H1 (cell line): ENCODE measurements at regions not wholly inside any gene's neighbourhood (a gene's known extent, or its start where the extent isn't known, plus 50 kb on each side); places are given as distances from the start of the nearest gene placed in this dataset.

ENCODE experiments used
- CTCF ChIA-PET: fragments of 300-600 bp; sonication (Branson Sonifier 250); formaldehyde crosslinking; loops from one replicate; lab custom pipeline; 2021; ENCODE audit not compliant: partially characterized antibody; lab: Charles Lee
- POLR2A ChIA-PET: fragments of 300-600 bp; sonication (Branson Sonifier 250); formaldehyde crosslinking; loops from one replicate; lab custom pipeline; 2021; ENCODE audit warnings: inconsistent platforms; ENCODE audit not compliant: partially characterized antibody; lab: Charles Lee
- DNase-seq, 2 experiments: peaks; one replicate each; pipeline versions ENCODE4 v3.0.0 to v3.0.0-alpha.2; 2010 to 2022; ENCODE audit warnings: low spot score in 2 of 2, low read depth in 1 of 2, mixed read lengths in 1 of 2
- FAIRE-seq: peaks from 2 replicates; lab custom pipeline; 2011; peaks lifted over from hg19 to GRCh38; lab: Jason Lieb, UNC
- H2AFZ ChIP-seq: 2 replicates; pipeline ENCODE4 v1.8.1; 2012; ENCODE audit warnings: low read length, inconsistent platforms
- H2AK5ac ChIP-seq: 2 replicates; pipeline ENCODE4 v1.6.1; 2013; ENCODE audit warnings: low read depth, low read length
- H2BK120ac ChIP-seq: replicated peaks from 2 replicates; pipeline ENCODE3; 2013; ENCODE audit warnings: low read depth, low read length, inconsistent platforms
- H2BK12ac ChIP-seq: 2 replicates; pipeline ENCODE4 v1.6.1; 2013; ENCODE audit warnings: low read depth, low read length
- H2BK15ac ChIP-seq: 2 replicates; pipeline ENCODE4 v1.6.1; 2013; ENCODE audit warnings: low read length
- H2BK20ac ChIP-seq: 2 replicates; pipeline ENCODE4 v1.6.1; 2013; ENCODE audit warnings: low read length
- H2BK5ac ChIP-seq: 2 replicates; pipeline ENCODE4 v1.6.1; 2013; ENCODE audit warnings: low read depth, low read length
- H3K14ac ChIP-seq: 2 replicates; pipeline ENCODE4 v1.6.1; 2013; ENCODE audit warnings: inconsistent platforms; ENCODE audit not compliant: insufficient read length
- H3K18ac ChIP-seq: 2 replicates; pipeline ENCODE4 v1.6.1; 2013; ENCODE audit warnings: low read length; ENCODE audit errors: extremely low read depth
- H3K23ac ChIP-seq: 2 replicates; pipeline ENCODE4 v1.6.1; 2013; ENCODE audit warnings: inconsistent platforms; ENCODE audit not compliant: insufficient read length
- H3K23me2 ChIP-seq: 2 replicates; pipeline ENCODE4 v1.6.1; 2013; ENCODE audit warnings: low read depth, low read length
- H3K27ac ChIP-seq: 2 replicates; pipeline ENCODE4 v1.6.1; 2011; ENCODE audit warnings: low read depth, low read length, inconsistent platforms
- H3K27me3 ChIP-seq, 4 experiments: replicated peaks in 1 of 4; 1 replicate in 1 of 4; 2 replicates in 3 of 4; pipeline versions ENCODE4 v1.6.1 to v1.8.1; 2011 to 2013; ENCODE audit warnings: low read length in 3 of 4, mild to moderate bottlenecking in 3 of 4, inconsistent platforms in 2 of 4, mixed read lengths in 2 of 4, moderate library complexity in 1 of 4; ENCODE audit not compliant: control insufficient read depth in 3 of 4, insufficient read depth in 3 of 4; ENCODE audit errors: extremely low read depth in 1 of 4
- H3K36me3 ChIP-seq, 4 experiments: 2 replicates each; pipeline versions ENCODE4 v1.6.1 to v1.8.1; 2011 to 2013; ENCODE audit warnings: mild to moderate bottlenecking in 4 of 4, low read length in 3 of 4, moderate library complexity in 2 of 4, control low read depth in 1 of 4, inconsistent platforms in 1 of 4; ENCODE audit not compliant: insufficient read depth in 4 of 4, control insufficient read depth in 2 of 4
- H3K4ac ChIP-seq: replicated peaks from 2 replicates; pipeline ENCODE3; 2013; ENCODE audit warnings: low read length, low read depth, mixed read lengths, inconsistent platforms; ENCODE audit not compliant: insufficient read length
- H3K4me1 ChIP-seq, 4 experiments: replicated peaks in 1 of 4; 1 replicate in 1 of 4; 2 replicates in 3 of 4; pipeline versions ENCODE4 v1.6.1 to v1.8.1; 2011 to 2013; ENCODE audit warnings: low read length in 3 of 4, inconsistent platforms in 2 of 4, mixed read lengths in 1 of 4; ENCODE audit not compliant: insufficient read depth in 4 of 4, control insufficient read depth in 3 of 4
- H3K4me2 ChIP-seq, 2 experiments: 2 replicates each; pipeline versions ENCODE4 v1.6.1 to v1.8.1; 2011 to 2013; ENCODE audit warnings: low read depth in 2 of 2, low read length in 2 of 2, control low read depth in 1 of 2, inconsistent platforms in 1 of 2, mild to moderate bottlenecking in 1 of 2; ENCODE audit not compliant: insufficient read depth in 1 of 2
- H3K4me3 ChIP-seq, 4 experiments: fragments of 200-600, 300-600 bp in 1 of 4; sonication (generic), shearing (Covaris generic), sonication (Bioruptor Twin) in 1 of 4; 2 replicates each; pipeline versions ENCODE4 v1.5.1 to v1.8.1; 2011 to 2016; ENCODE audit warnings: low read length in 4 of 4, low read depth in 3 of 4, control low read depth in 2 of 4, inconsistent platforms in 2 of 4, mild to moderate bottlenecking in 2 of 4, mixed read lengths in 1 of 4, moderate library complexity in 1 of 4; ENCODE audit not compliant: insufficient read depth in 2 of 4; ENCODE audit errors: extremely low read depth in 1 of 4
- H3K56ac ChIP-seq: replicated peaks from 2 replicates; pipeline ENCODE3; 2013; ENCODE audit warnings: low read depth, mild to moderate bottlenecking, mixed read lengths, low read length, inconsistent platforms; ENCODE audit not compliant: insufficient read length
- H3K79me1 ChIP-seq: 2 replicates; pipeline ENCODE4 v1.6.1; 2013; ENCODE audit warnings: low read depth, low read length, control low read depth
- H3K79me2 ChIP-seq, 2 experiments: 2 replicates each; pipeline versions ENCODE4 v1.6.1 to v1.8.1; 2012 to 2013; ENCODE audit warnings: low read length in 2 of 2, mild to moderate bottlenecking in 2 of 2, inconsistent platforms in 1 of 2; ENCODE audit not compliant: insufficient read depth in 2 of 2, control insufficient read depth in 1 of 2
- H3K9ac ChIP-seq, 4 experiments: replicated peaks in 1 of 4; 1 replicate in 1 of 4; 2 replicates in 3 of 4; pipeline versions ENCODE4 v1.6.1 to v1.8.1; 2011 to 2013; ENCODE audit warnings: low read depth in 3 of 4, low read length in 3 of 4, control low read depth in 2 of 4, mild to moderate bottlenecking in 2 of 4, moderate library complexity in 2 of 4, inconsistent platforms in 1 of 4; ENCODE audit errors: extremely low read depth in 1 of 4
- H3K9me3 ChIP-seq, 2 experiments: 2 replicates each; pipeline versions ENCODE4 v1.6.1 to v1.8.1; 2012 to 2013; ENCODE audit warnings: mild to moderate bottlenecking in 2 of 2, moderate library complexity in 2 of 2, control low read depth in 1 of 2, inconsistent platforms in 1 of 2, low read depth in 1 of 2, low read length in 1 of 2, mixed read lengths in 1 of 2; ENCODE audit not compliant: insufficient read depth in 2 of 2
- H4K20me1 ChIP-seq, 2 experiments: replicated peaks in 1 of 2; 2 replicates each; pipeline versions ENCODE3 to v1.8.1; 2011 to 2013; ENCODE audit warnings: inconsistent platforms in 2 of 2, low read length in 2 of 2, mild to moderate bottlenecking in 1 of 2; ENCODE audit not compliant: insufficient read depth in 2 of 2, control insufficient read depth in 1 of 2
- H4K5ac ChIP-seq: 2 replicates; pipeline ENCODE4 v1.6.1; 2013; ENCODE audit warnings: low read length, low read depth, mixed read lengths, inconsistent platforms; ENCODE audit not compliant: insufficient read length
- H4K8ac ChIP-seq: 2 replicates; pipeline ENCODE4 v1.8.0; 2013; ENCODE audit warnings: mild to moderate bottlenecking, moderate library complexity, low read length, inconsistent platforms; ENCODE audit not compliant: insufficient read depth; ENCODE audit errors: extremely low read depth
- H4K91ac ChIP-seq: replicated peaks from 2 replicates; pipeline ENCODE3; 2013; ENCODE audit warnings: low read length, mixed read lengths, inconsistent platforms; ENCODE audit not compliant: insufficient read length
- GABPA ChIP-seq: IDR thresholded peaks from 2 replicates; pipeline ENCODE4 v1.6.1; 2011; ENCODE audit warnings: mild to moderate bottlenecking, low read length, moderate library complexity, borderline replicate concordance; ENCODE audit not compliant: insufficient read depth
- JUN ChIP-seq: IDR thresholded peaks from 2 replicates; pipeline ENCODE4 v1.6.1; 2011; ENCODE audit warnings: low read depth, mild to moderate bottlenecking, improper control_type of control experiment, low read length
- MAFK ChIP-seq: IDR thresholded peaks from 2 replicates; pipeline ENCODE4 v1.6.1; 2012; ENCODE audit warnings: low read depth, mild to moderate bottlenecking, improper control_type of control experiment, low read length
- POU5F1 ChIP-seq: IDR thresholded peaks from 2 replicates; pipeline ENCODE4 v1.6.1; 2011; ENCODE audit warnings: low read depth, mild to moderate bottlenecking, low read length, moderate library complexity
- YY1 ChIP-seq: IDR thresholded peaks from 2 replicates; pipeline ENCODE4 v1.6.1; 2011; ENCODE audit warnings: low read depth, mild to moderate bottlenecking, low read length
- WGBS, 2 experiments: shearing (Covaris generic) in 1 of 2; methylation state at CpG; one replicate each; pipeline versions ENCODE4 v1.1.6 to v1.1.7; 2013 to 2015; ENCODE audit warnings: low lambda C conversion rate in 2 of 2, mixed read lengths in 2 of 2, inconsistent platforms in 1 of 2, low coverage in 1 of 2, missing lambda C conversion rate in 1 of 2; ENCODE audit not compliant: insufficient replicate concordance in 2 of 2, insufficient coverage in 1 of 2, insufficient read length in 1 of 2; ENCODE audit errors: extremely low coverage in 1 of 2, missing lambda C conversion rate in 1 of 2; 5-methylcytosine and 5-hydroxymethylcytosine counted together
- TF ChIP-seq, protein P1 (sequence below): IDR thresholded peaks from 2 replicates; pipeline ENCODE4 v1.6.1; 2012; ENCODE audit warnings: inconsistent platforms
- TF ChIP-seq, protein P2 (sequence below): IDR thresholded peaks from 2 replicates; pipeline ENCODE4 v1.6.1; 2012; ENCODE audit warnings: low read length, inconsistent platforms

DNA sequence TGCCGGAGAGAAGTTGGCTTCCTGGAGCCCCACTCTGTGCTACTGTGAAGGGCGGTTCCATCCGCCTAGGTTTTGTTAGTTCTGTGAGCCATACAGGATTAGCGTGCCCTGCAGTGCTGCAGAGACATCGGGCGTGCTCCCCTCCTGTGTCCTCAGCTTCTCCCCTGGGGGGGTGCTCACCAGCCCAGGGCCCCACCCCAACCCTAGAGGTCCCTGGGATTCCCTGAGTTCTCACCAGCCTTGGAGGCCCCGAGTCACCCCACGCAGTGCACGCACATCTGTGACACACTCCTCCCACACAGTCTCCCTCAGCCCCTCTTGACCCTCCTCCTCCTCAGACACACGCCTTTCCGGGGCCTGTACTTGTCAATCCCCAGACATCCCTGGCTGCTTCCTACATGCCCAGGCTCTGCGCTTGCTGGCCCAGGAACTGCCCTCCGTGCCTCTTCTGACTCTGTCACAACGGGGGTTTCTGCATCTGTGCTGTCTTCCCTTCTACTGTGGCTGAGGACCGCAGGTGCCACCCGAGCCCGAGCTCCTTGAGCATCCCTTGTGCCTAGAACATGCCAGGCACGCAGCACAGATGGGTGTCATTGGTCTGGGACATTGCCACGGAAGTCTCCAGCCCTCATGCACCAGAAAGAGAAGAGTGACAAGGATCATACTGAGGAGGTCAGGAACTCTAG, 123.2 kb upstream of the RPS6KA2 start:
- H3K18ac ChIP-seq, result no peak overlapping the region
- no peak for DNase-seq
- no peak overlapping the region for H2BK12ac ChIP-seq
- H3K56ac ChIP-seq, result no peak overlapping the region
- H2BK20ac ChIP-seq, result no peak overlapping the region
- no peak overlapping the region for H2BK120ac ChIP-seq
- H3K4me1 ChIP-seq, result peaks cover 0 to 40% (median 17%) of the 10 kb centered on the region in 4 experiments; a peak in 6 of 7 replicates
- H3K14ac ChIP-seq, result no peak overlapping the region
- H3K4me2 ChIP-seq, result no peak overlapping the region
- no peak for FAIRE-seq
- no peak overlapping the region for H3K4me3 ChIP-seq
- no peaks in the 10 kb centered on the region for H3K79me2 ChIP-seq
- H3K79me1 ChIP-seq, result no peaks in the 10 kb centered on the region
- POLR2A ChIA-PET, result interaction anchor here (1.0 kb wide), 1 partner anchor 206 kb away, joined by 3 read pairs; no protein-coding TSS in a partner anchor
- CTCF ChIA-PET, result interaction anchor here (0.6 to 2.4 kb wide), 7 partner anchors 11 to 1977 kb away, joined by 3 to 8 read pairs (median 3); no protein-coding TSS in a partner anchor
- H2BK5ac ChIP-seq, result no peak overlapping the region
- no peak overlapping the region for H2AK5ac ChIP-seq
- no peaks in the 10 kb centered on the region; a peak in 1 of 7 replicates for H3K27me3 ChIP-seq
- no peak overlapping the region for H4K5ac ChIP-seq
- H4K20me1 ChIP-seq, result no peaks in the 10 kb centered on the region
- H3K23me2 ChIP-seq, result no peaks in the 10 kb centered on the region
- H3K27ac ChIP-seq, result no peak overlapping the region
- H3K23ac ChIP-seq, result no peak overlapping the region
- no peaks in the 10 kb centered on the region for H3K36me3 ChIP-seq
- H3K4ac ChIP-seq, result no peak overlapping the region
- no peak overlapping the region for H4K8ac ChIP-seq
- H3K9ac ChIP-seq, result no peak overlapping the region
- no peaks in the 10 kb centered on the region for H3K9me3 ChIP-seq
- H4K91ac ChIP-seq, result no peak overlapping the region
- no peak overlapping the region for H2AFZ ChIP-seq
- no peak overlapping the region for H2BK15ac ChIP-seq
- 83% methylated on average over 18 of the region's 19 CpGs; no CpG with 5 or more reads in 1 of the 2 experiments for WGBS, 2 experiments
- TF ChIP-seq, protein P1, sequence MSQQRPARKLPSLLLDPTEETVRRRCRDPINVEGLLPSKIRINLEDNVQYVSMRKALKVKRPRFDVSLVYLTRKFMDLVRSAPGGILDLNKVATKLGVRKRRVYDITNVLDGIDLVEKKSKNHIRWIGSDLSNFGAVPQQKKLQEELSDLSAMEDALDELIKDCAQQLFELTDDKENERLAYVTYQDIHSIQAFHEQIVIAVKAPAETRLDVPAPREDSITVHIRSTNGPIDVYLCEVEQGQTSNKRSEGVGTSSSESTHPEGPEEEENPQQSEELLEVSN, result no peak
- TF ChIP-seq GABPA (no peak), MAFK (no peak), POU5F1 (no peak), YY1 (no peak), JUN (no peak)
- TF ChIP-seq, protein P2, sequence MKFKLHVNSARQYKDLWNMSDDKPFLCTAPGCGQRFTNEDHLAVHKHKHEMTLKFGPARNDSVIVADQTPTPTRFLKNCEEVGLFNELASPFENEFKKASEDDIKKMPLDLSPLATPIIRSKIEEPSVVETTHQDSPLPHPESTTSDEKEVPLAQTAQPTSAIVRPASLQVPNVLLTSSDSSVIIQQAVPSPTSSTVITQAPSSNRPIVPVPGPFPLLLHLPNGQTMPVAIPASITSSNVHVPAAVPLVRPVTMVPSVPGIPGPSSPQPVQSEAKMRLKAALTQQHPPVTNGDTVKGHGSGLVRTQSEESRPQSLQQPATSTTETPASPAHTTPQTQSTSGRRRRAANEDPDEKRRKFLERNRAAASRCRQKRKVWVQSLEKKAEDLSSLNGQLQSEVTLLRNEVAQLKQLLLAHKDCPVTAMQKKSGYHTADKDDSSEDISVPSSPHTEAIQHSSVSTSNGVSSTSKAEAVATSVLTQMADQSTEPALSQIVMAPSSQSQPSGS, result no peak
